Upper lobe of left lung (tissue), 6 donors: ENCODE measurements at regions not wholly inside any gene's neighbourhood (a gene's known extent, or its start where the extent isn't known, plus 50 kb on each side); places are given as distances from the start of the nearest gene placed in this dataset.

ENCODE experiments used
- ATAC-seq, 2 donors: fragments of 200-7000 bp; cut with Tn5 transposase; one replicate each; pipeline ENCODE4 v1.9.1; 2022; ENCODE audit warnings: mild to moderate bottlenecking in 2 of 2, moderate library complexity in 2 of 2; ENCODE audit not compliant: low FRiP score in 2 of 2
- DNase-seq, 2 donors: peaks; one replicate each; pipeline ENCODE4 v3.0.0-alpha.2; 2019 to 2020
- H3K27ac ChIP-seq, 4 donors: fragments of 200-600 bp; sonication (generic); one replicate each; pipeline ENCODE4 v1.5.1; 2016 to 2019
- H3K27me3 ChIP-seq, 4 donors: fragments of 200-600 bp; sonication (generic); one replicate each; pipeline ENCODE4 v1.5.1; 2017 to 2019
- H3K36me3 ChIP-seq, 4 donors: fragments of 200-600 bp; sonication (generic); one replicate each; pipeline ENCODE4 v1.5.1; 2016 to 2019
- H3K4me1 ChIP-seq, 4 donors: fragments of 200-600 bp; sonication (generic); one replicate each; pipeline ENCODE4 v1.5.1; 2018 to 2019
- H3K4me3 ChIP-seq, 4 donors: fragments of 200-600 bp; sonication (generic); one replicate each; pipeline ENCODE4 v1.5.1; 2017 to 2019; ENCODE audit warnings: mild to moderate bottlenecking in 2 of 4, moderate library complexity in 1 of 4
- H3K9me3 ChIP-seq, 4 donors: fragments of 200-600 bp; sonication (generic); one replicate each; pipeline ENCODE4 v1.5.1; 2018 to 2019
- EP300 ChIP-seq, 4 donors: sonication (generic); formaldehyde crosslinking; IDR thresholded peaks; one replicate each; pipeline ENCODE4 v1.5.1; 2017; ENCODE audit warnings: antibody characterized with exemption in 4 of 4, control low read depth in 2 of 4
- POLR2A ChIP-seq, 4 donors: fragments of 450-650 bp; IDR thresholded peaks; one replicate each; pipeline ENCODE4 v1.5.1; 2016 to 2017; ENCODE audit warnings: antibody characterized with exemption in 4 of 4, mild to moderate bottlenecking in 2 of 4
- POLR2AphosphoS5 ChIP-seq, 2 donors: sonication (generic); formaldehyde crosslinking; IDR thresholded peaks; one replicate each; pipeline ENCODE4 v1.5.1; 2017; ENCODE audit warnings: antibody characterized with exemption in 2 of 2
- WGBS, 2 donors: methylation state at CpG; one replicate each; pipeline ENCODE4 v1.1.5; 2017 to 2018; 5-methylcytosine and 5-hydroxymethylcytosine counted together
- TF ChIP-seq, protein P1 (sequence below), 6 experiments: fragments of 450-650 bp in 4 of 6; fragments of 200-600 bp in 2 of 6; sonication (generic) in 2 of 6; IDR thresholded peaks; one replicate each; pipeline ENCODE4 v1.5.1; 2016 to 2019; ENCODE audit warnings: antibody characterized with exemption in 6 of 6
- donor health status: DM: no; HTN: no; CAD: no; lungs with moderate emphysema.
- donor health status: DM: no; HTN: yes; CAD: no; lungs with severe emphysema.

DNA sequence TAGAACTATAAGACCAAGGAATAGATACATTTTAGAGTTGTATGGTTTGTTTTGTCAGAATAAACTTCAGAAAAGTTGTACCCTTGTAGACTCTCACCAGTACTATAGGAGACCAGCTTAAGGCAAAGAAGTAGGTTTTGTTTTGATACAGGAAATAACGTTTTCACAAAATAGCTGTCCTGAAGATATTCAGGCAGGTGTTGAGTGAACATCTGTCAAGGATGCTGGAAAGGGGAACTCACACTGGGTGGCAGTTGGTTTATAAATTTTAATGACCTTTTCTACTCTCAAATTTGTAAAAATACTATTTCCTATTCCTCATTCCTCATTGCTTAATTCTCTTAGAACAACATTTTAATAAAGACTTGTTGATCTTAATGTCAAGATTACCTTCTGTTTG lies 174.0 kb upstream of the MAN1A1 start:
- Histone ChIP-seq H3K36me3 (no peaks in the 10 kb centered on the region), H3K4me3 (no peak overlapping the region), H3K27me3 (no peaks in the 10 kb centered on the region), H3K4me1 (no peaks in the 10 kb centered on the region), H3K9me3 (no peaks in the 10 kb centered on the region), H3K27ac (no peak overlapping the region)
- TF ChIP-seq, protein P1, sequence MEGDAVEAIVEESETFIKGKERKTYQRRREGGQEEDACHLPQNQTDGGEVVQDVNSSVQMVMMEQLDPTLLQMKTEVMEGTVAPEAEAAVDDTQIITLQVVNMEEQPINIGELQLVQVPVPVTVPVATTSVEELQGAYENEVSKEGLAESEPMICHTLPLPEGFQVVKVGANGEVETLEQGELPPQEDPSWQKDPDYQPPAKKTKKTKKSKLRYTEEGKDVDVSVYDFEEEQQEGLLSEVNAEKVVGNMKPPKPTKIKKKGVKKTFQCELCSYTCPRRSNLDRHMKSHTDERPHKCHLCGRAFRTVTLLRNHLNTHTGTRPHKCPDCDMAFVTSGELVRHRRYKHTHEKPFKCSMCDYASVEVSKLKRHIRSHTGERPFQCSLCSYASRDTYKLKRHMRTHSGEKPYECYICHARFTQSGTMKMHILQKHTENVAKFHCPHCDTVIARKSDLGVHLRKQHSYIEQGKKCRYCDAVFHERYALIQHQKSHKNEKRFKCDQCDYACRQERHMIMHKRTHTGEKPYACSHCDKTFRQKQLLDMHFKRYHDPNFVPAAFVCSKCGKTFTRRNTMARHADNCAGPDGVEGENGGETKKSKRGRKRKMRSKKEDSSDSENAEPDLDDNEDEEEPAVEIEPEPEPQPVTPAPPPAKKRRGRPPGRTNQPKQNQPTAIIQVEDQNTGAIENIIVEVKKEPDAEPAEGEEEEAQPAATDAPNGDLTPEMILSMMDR (IDR thresholded peaks at IDR 0.05): no peak
- TF ChIP-seq EP300 (IDR thresholded peaks at IDR 0.05): no peak
- TF ChIP-seq POLR2AphosphoS5 (IDR thresholded peaks at IDR 0.05): no peak
- TF ChIP-seq POLR2A (IDR thresholded peaks at IDR 0.05): no peak
- DNase-seq: no peak
- 27 to 34% methylated on average over 1 of the region's 1 CpG for WGBS, 2 donors
- ATAC-seq: no peak

DNA sequence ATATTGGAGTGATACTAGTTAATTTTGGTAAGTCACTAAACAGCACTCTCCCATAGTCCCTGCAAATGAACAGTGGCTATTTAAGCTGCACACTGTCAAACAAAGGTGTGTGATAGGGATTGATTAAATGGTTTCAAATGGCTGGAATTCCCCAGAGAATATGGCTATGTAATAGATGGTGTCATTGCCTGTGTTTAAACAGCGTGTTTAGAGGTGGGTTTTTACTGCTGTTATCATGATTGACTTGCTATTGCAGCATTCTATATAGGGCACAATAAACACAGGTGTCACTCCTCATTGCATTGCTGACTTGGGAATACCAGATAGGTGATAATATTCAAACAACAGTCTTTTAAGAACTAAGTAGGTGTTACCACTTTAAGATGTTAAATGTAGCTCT lies 171.7 kb upstream of the MAN1A1 start:
- no peak for DNase-seq
- Histone ChIP-seq H3K27me3 (no peaks in the 10 kb centered on the region), H3K4me1 (no peaks in the 10 kb centered on the region), H3K9me3 (no peaks in the 10 kb centered on the region), H3K4me3 (no peak overlapping the region), H3K36me3 (no peaks in the 10 kb centered on the region), H3K27ac (no peak overlapping the region)
- no peak for ATAC-seq
- TF ChIP-seq, protein P1 (IDR thresholded peaks at IDR 0.05): no peak
- TF ChIP-seq EP300 (IDR thresholded peaks at IDR 0.05) (no peak), POLR2AphosphoS5 (IDR thresholded peaks at IDR 0.05) (no peak), POLR2A (IDR thresholded peaks at IDR 0.05) (no peak)
- 81 to 90% methylated on average over 1 of the region's 1 CpG for whole genome bisulfite sequencing, 2 donors

DNA sequence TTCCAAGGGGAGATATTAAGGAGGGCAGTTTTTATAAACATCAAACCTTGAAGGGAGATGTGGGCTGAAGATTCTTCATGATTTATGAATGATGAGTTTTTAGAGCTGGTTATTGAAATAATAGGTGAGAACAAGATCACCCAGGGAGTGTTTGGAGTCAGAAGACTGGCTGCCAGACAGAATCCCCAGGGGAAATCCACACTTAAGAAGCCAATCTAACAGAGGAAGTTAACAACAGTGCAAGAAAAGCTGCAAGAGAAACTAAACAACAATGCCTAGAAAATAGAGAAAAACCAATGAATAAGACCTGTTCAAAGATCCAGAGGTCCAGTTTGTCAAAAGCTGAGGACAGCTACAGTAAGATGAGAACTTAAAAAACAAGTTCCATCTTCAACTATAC lies 167.9 kb upstream of the MAN1A1 start:
- Histone ChIP-seq H3K27ac (no peak overlapping the region), H3K4me3 (no peak overlapping the region), H3K27me3 (no peaks in the 10 kb centered on the region), H3K9me3 (no peaks in the 10 kb centered on the region), H3K4me1 (no peaks in the 10 kb centered on the region), H3K36me3 (no peaks in the 10 kb centered on the region)
- ATAC-seq: no peak
- TF ChIP-seq POLR2AphosphoS5 (IDR thresholded peaks at IDR 0.05): no peak
- no peak for TF ChIP-seq POLR2A (IDR thresholded peaks at IDR 0.05)
- TF ChIP-seq, protein P1 (IDR thresholded peaks at IDR 0.05): no peak
- no peak for TF ChIP-seq EP300 (IDR thresholded peaks at IDR 0.05)
- DNase-seq: no peak

DNA sequence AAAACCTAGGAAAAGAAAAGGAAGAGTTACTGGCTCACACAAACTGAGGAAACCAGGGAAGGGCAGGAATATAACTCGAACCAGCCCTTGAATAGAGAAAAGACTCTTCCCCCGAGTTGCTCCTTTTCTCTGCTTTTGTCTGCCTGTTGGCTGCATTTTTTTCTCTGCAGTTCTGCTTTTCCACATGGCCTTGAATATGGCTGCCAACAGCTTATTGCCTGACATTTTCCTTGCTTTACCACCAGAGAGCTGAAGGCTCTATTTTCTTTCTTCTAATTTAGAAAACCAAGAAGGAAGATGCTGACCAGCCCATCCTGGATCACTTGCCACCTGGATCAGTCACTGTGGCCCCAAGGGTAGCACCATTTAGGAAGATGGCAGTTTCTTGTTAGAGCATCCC lies 164.8 kb upstream of the MAN1A1 start:
- no peak for ATAC-seq

DNA sequence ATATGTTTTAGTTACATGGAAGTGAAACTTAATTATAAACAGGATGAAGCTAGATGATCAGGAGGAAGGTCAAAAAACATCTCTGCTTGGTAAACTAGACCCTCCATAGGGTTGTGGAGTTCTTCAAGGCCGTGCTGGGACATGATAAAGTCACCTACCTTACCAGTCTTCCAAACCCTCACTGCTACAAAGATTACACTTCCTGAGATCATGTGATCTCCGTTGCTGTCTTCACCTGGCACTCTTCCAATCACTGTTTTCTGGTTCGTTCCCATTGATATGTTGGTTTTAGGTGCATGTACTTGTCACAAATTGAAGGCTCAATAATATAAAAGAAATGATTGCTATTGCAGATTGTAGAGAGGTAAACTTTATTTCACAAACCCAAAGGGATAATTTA lies 161.5 kb upstream of the MAN1A1 start:
- no peaks in the 10 kb centered on the region for H3K9me3 ChIP-seq
- no peak for ATAC-seq
- 55 to 61% methylated on average over 3 of the region's 3 CpGs for WGBS, 2 donors

More for the DNA sequence above, 164.8 kb upstream of the MAN1A1 start:
- WGBS, 2 donors: 77 to 81% methylated on average over 2 of the region's 2 CpGs
- no peak overlapping the region for H3K4me3 ChIP-seq
- H3K27me3 ChIP-seq: no peaks in the 10 kb centered on the region
- TF ChIP-seq POLR2A (IDR thresholded peaks at IDR 0.05): no peak
- no peak for TF ChIP-seq POLR2AphosphoS5 (IDR thresholded peaks at IDR 0.05)
- no peak for TF ChIP-seq EP300 (IDR thresholded peaks at IDR 0.05)
- TF ChIP-seq, protein P1 (IDR thresholded peaks at IDR 0.05): no peak
- DNase-seq: no peak
- H3K27ac ChIP-seq: no peak overlapping the region
- H3K36me3 ChIP-seq: no peaks in the 10 kb centered on the region
- H3K4me1 ChIP-seq: no peaks in the 10 kb centered on the region
- H3K9me3 ChIP-seq: no peaks in the 10 kb centered on the region

More for the DNA sequence above, 161.5 kb upstream of the MAN1A1 start:
- Histone ChIP-seq H3K36me3 (no peaks in the 10 kb centered on the region), H3K27ac (no peak overlapping the region), H3K4me1 (no peaks in the 10 kb centered on the region), H3K4me3 (no peak overlapping the region), H3K27me3 (no peaks in the 10 kb centered on the region)
- DNase-seq: no peak
- TF ChIP-seq POLR2AphosphoS5 (IDR thresholded peaks at IDR 0.05): no peak
- TF ChIP-seq EP300 (IDR thresholded peaks at IDR 0.05): no peak
- no peak for TF ChIP-seq POLR2A (IDR thresholded peaks at IDR 0.05)
- TF ChIP-seq, protein P1 (IDR thresholded peaks at IDR 0.05): no peak
